ENCODE measurements at regions not wholly inside any gene's neighbourhood (a gene's known extent, or its start where the extent isn't known, plus 50 kb on each side); places are given as distances from the start of the nearest gene placed in this dataset.

DNA sequence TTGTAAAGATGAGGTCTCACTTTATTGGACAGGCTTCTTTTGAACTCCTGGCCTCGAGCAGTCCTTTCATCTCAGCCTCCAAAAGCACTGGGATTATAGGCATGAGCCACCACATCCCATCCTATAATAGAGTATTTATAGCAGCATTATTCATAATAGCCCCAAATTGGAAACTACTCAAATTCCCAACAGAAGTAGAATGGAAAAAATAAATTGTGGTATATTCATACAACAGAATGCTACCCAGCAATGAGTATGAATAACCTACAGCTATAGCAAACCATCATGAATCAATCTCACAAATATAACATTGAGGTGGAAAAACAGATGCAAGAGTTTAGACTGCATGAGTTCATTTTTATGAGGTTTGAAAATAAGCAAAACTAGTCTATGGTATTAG is 84.8 kb upstream of the BTBD3 start (continued):
- TF ChIP-seq TCF12 (IDR thresholded peaks at IDR 0.05; ENCODE audit: low read depth, low read length): no peak
- TF ChIP-seq RELA (IDR thresholded peaks at IDR 0.05; ENCODE audit: borderline replicate concordance, partially characterized antibody): no peak
- TF ChIP-seq KLF5 (IDR thresholded peaks at IDR 0.05; ENCODE audit: partially characterized antibody): no peak
- TF ChIP-seq ZNF24 (IDR thresholded peaks at IDR 0.05): no peak
- no peak for TF ChIP-seq SPI1 (IDR thresholded peaks at IDR 0.05; ENCODE audit: borderline replicate concordance, insufficient read depth, low read depth, low read length)
- TF ChIP-seq, protein P1, sequence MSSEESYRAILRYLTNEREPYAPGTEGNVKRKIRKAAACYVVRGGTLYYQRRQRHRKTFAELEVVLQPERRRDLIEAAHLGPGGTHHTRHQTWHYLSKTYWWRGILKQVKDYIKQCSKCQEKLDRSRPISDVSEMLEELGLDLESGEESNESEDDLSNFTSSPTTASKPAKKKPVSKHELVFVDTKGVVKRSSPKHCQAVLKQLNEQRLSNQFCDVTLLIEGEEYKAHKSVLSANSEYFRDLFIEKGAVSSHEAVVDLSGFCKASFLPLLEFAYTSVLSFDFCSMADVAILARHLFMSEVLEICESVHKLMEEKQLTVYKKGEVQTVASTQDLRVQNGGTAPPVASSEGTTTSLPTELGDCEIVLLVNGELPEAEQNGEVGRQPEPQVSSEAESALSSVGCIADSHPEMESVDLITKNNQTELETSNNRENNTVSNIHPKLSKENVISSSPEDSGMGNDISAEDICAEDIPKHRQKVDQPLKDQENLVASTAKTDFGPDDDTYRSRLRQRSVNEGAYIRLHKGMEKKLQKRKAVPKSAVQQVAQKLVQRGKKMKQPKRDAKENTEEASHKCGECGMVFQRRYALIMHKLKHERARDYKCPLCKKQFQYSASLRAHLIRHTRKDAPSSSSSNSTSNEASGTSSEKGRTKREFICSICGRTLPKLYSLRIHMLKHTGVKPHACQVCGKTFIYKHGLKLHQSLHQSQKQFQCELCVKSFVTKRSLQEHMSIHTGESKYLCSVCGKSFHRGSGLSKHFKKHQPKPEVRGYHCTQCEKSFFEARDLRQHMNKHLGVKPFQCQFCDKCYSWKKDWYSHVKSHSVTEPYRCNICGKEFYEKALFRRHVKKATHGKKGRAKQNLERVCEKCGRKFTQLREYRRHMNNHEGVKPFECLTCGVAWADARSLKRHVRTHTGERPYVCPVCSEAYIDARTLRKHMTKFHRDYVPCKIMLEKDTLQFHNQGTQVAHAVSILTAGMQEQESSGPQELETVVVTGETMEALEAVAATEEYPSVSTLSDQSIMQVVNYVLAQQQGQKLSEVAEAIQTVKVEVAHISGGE (CRISPR knock-in tag; IDR thresholded peaks at IDR 0.05): no peak

DNA sequence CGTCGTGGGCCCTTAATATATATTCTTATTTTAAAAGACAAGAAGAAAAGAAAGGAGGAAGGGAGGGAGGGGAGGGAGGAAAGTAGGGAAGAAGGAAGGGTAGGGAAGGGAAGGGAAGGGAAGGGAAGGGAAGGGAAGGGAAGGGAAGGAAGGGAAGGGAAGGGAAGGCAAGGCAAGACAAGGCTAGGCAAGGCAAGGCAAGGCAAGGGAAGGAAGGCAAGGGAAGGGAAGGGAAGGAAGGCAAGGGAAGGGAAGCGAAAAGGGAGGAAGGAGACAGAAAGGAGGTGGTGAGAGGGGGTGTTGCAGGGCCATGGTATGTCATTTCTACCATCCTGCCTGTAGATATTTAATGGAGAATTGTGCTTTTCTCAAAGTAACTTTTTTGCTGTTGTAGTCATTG is 83.9 kb upstream of the BTBD3 start:
- in situ Hi-C loops (cut with MboI) (no loop called here), intact Hi-C loops (cut with micrococcal nuclease; ENCODE audit: unreplicated experiment) (no loop called here)
- no peak overlapping the region for H3K27ac ChIP-seq (ENCODE audit: control insufficient read depth, insufficient read depth)
- H3K9ac ChIP-seq (ENCODE audit: control insufficient read depth, insufficient read depth, low read length): no peak overlapping the region
- no peak for DNase-seq (ENCODE audit: low read depth, low spot score)
- BruUV-seq (replicated peaks): no TSS peak
- no peak for FAIRE-seq
- no peaks in the 10 kb centered on the region for H3K4me1 ChIP-seq (ENCODE audit: control insufficient read depth, insufficient read depth, low read length)
- H3K27me3 ChIP-seq (replicated peaks in 1 of 2; ENCODE audit: control insufficient read depth in 2 of 2, insufficient read depth in 2 of 2, low read length in 1 of 2): no peaks in the 10 kb centered on the region
- H2AFZ ChIP-seq (ENCODE audit: control insufficient read depth, low read depth, low read length): no peak overlapping the region
- H3K4me3 ChIP-seq: no peak overlapping the region
- no peak for TF ChIP-seq POU2F2 (IDR thresholded peaks at IDR 0.05; ENCODE audit: borderline replicate concordance, low read depth, low read length)
- TF ChIP-seq HDAC2 (IDR thresholded peaks at IDR 0.05): no peak
- H4K20me1 ChIP-seq (ENCODE audit: control insufficient read depth, insufficient read depth): no peaks in the 10 kb centered on the region
- CTCF ChIA-PET: no interaction called here
- H3K36me3 ChIP-seq (ENCODE audit: control insufficient read depth in 2 of 2, insufficient read depth in 2 of 2, low read length in 1 of 2): no peaks in the 10 kb centered on the region
- POLR2A ChIA-PET: no interaction called here
- SMC1A ChIA-PET (ENCODE audit: uncharacterized antibody, unreplicated experiment): no interaction called here
- ATAC-seq: no peak
- RAD21 ChIA-PET (ENCODE audit: unreplicated experiment): no interaction called here
- 0% methylated on average over 3 of the region's 3 CpGs for WGBS (ENCODE audit: insufficient coverage, insufficient replicate concordance, low lambda C conversion rate, missing lambda C conversion rate)
- no peak overlapping the region for H3K4me2 ChIP-seq (ENCODE audit: control insufficient read depth, insufficient read depth)
- H3K9me3 ChIP-seq (replicated peaks; ENCODE audit: control insufficient read depth, insufficient read depth, low read length): no peaks in the 10 kb centered on the region
- H3K79me2 ChIP-seq (ENCODE audit: control insufficient read depth, insufficient read depth, low read length): no peaks in the 10 kb centered on the region

Data from GM12878 (cell line).